Brain microvascular endothelial cell (primary cell): ENCODE measurements at regions not wholly inside any gene's neighbourhood (a gene's known extent, or its start where the extent isn't known, plus 50 kb on each side); places are given as distances from the start of the nearest gene placed in this dataset.

Experiments used
- DNase-seq: peaks from one replicate; pipeline ENCODE4 v3.0.0-alpha.2; 2020
- H3K27ac ChIP-seq: fragments of 250-450 bp; sonication (Bioruptor Pico); 2 replicates; pipeline ENCODE4 v1.5.1; 2020; ENCODE audit warnings: mild to moderate bottlenecking, moderate library complexity
- H3K27me3 ChIP-seq: fragments of 250-450 bp; sonication (Bioruptor Pico); replicated peaks from 2 replicates; pipeline ENCODE4 v1.5.1; 2020; ENCODE audit warnings: mild to moderate bottlenecking
- H3K36me3 ChIP-seq: fragments of 250-450 bp; sonication (Bioruptor Pico); replicated peaks from 2 replicates; pipeline ENCODE4 v1.5.1; 2020; ENCODE audit warnings: mild to moderate bottlenecking
- H3K4me3 ChIP-seq: 2 replicates; pipeline ENCODE4 v1.5.1; 2011; ENCODE audit warnings: low read depth, mild to moderate bottlenecking, control low read depth, low read length, moderate library complexity
- in situ Hi-C: cut with HindIII; loops from 2 replicates; pipeline ENCODE4 v1.10.0; 2017; ENCODE audit warnings: low sequenced_read_pairs, low pct_ligation_motif_present
- TF ChIP-seq, protein P1 (sequence below): IDR thresholded peaks from 2 replicates; pipeline ENCODE4 v1.5.1; 2011; ENCODE audit warnings: low read depth, mild to moderate bottlenecking, moderate library complexity, low read length, control low read depth, inconsistent platforms; ENCODE audit errors: missing control alignments

DNA sequence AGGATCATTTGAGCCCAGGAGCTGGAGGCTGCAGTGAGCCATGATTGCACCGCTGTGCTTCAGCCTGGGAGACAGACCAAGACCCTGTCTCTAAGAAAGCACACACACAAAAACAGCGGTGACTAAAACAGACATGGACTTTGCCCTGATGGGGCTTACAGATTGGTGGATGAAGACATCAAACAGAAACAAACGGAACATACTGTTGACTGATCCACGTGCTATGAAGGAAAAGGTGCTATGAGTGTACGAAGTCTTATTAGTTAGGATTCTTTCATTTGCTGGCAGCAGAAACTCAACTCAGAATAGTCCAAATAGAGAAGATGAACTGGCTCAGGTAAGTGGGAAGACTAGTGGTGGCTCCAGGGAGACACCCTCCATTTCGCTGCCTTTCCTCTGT, 309.8 kb upstream of the N4BP1 start:
- Histone ChIP-seq H3K4me3 (no peak overlapping the region), H3K36me3 (no peaks in the 10 kb centered on the region), H3K27ac (no peak overlapping the region), H3K27me3 (no peaks in the 10 kb centered on the region)
- in situ Hi-C loops = no loop called here
- TF ChIP-seq, protein P1, sequence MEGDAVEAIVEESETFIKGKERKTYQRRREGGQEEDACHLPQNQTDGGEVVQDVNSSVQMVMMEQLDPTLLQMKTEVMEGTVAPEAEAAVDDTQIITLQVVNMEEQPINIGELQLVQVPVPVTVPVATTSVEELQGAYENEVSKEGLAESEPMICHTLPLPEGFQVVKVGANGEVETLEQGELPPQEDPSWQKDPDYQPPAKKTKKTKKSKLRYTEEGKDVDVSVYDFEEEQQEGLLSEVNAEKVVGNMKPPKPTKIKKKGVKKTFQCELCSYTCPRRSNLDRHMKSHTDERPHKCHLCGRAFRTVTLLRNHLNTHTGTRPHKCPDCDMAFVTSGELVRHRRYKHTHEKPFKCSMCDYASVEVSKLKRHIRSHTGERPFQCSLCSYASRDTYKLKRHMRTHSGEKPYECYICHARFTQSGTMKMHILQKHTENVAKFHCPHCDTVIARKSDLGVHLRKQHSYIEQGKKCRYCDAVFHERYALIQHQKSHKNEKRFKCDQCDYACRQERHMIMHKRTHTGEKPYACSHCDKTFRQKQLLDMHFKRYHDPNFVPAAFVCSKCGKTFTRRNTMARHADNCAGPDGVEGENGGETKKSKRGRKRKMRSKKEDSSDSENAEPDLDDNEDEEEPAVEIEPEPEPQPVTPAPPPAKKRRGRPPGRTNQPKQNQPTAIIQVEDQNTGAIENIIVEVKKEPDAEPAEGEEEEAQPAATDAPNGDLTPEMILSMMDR = no peak
- no peak for DNase-seq

GRCh38 chr16:48918520-48919258, 308.7 kb upstream of the N4BP1 start:
- DNase-seq = no peak
- in situ Hi-C loops = no loop called here
- no peaks in the 10 kb centered on the region for H3K36me3 ChIP-seq
- no peaks in the 10 kb centered on the region for H3K27me3 ChIP-seq
- no peak overlapping the region for H3K4me3 ChIP-seq
- H3K27ac ChIP-seq = no peak overlapping the region
- TF ChIP-seq, protein P1 = no peak

DNA sequence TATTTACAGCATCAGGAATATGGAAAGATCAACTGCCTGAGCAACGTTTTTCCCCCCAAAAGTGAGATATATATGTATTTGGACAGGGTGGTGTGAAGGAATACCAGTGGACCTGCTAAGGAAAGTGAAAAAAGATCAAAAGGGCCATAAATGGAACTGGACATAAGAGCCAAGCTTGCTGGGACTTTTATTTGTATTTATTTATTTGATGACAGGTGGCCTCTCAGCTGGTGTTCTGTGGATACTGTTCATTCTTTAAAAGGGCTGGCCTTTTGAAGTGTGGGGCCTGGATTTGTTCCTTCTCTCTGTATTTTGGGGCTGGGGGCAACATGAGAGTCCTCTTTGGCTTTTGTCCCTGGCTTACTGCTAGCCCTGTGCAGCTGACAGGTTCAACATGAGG, 306.6 kb upstream of the N4BP1 start:
- Histone ChIP-seq H3K27me3 (no peaks in the 10 kb centered on the region), H3K36me3 (no peaks in the 10 kb centered on the region), H3K27ac (no peak overlapping the region), H3K4me3 (no peak overlapping the region)
- TF ChIP-seq, protein P1 = no peak
- no peak for DNase-seq
- in situ Hi-C loops = no loop called here

- TF ChIP-seq, protein P1 = no peak
- in situ Hi-C loops = no loop called here
- DNase-seq = no peak
- H3K36me3 ChIP-seq = no peaks in the 10 kb centered on the region
- no peak overlapping the region for H3K27ac ChIP-seq
- H3K27me3 ChIP-seq = no peaks in the 10 kb centered on the region
- no peak overlapping the region for H3K4me3 ChIP-seq
Observed at GRCh38 chr16:48914070-48914469, 304.1 kb upstream of the N4BP1 start.

DNA sequence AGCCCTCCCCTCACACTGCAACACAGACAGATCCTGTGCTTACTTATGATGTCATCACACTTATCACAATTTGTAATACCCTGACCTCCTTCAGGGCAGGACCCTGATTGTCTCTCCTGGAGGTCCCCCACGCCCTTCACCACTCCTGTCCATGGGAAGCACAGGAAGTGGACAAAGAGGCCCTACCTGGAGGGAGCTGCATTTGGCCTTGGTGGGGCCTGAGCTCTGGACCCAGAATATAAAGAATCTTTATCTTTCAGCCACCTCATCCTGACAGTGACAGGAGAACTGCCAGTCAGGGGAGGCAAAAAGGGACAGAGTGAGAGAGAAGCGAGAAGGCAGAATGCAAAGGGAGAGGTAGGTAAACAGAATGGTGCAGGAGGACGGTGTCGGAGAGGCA, 303.4 kb upstream of the N4BP1 start:
- in situ Hi-C loops = no loop called here
- Histone ChIP-seq H3K27me3 (no peaks in the 10 kb centered on the region), H3K27ac (no peak overlapping the region), H3K36me3 (no peaks in the 10 kb centered on the region), H3K4me3 (no peak overlapping the region)
- TF ChIP-seq, protein P1 = no peak
- no peak for DNase-seq

GRCh38 chr16:48912360-48912759, 302.4 kb upstream of the N4BP1 start:
- no peak overlapping the region for H3K4me3 ChIP-seq
- no peaks in the 10 kb centered on the region for H3K27me3 ChIP-seq
- TF ChIP-seq, protein P1 = no peak
- no peaks in the 10 kb centered on the region for H3K36me3 ChIP-seq
- in situ Hi-C loops = no loop called here
- no peak overlapping the region for H3K27ac ChIP-seq
- no peak for DNase-seq
